ENCODE measurements at regions not wholly inside any gene's neighbourhood (a gene's known extent, or its start where the extent isn't known, plus 50 kb on each side); places are given as distances from the start of the nearest gene placed in this dataset.

DNA sequence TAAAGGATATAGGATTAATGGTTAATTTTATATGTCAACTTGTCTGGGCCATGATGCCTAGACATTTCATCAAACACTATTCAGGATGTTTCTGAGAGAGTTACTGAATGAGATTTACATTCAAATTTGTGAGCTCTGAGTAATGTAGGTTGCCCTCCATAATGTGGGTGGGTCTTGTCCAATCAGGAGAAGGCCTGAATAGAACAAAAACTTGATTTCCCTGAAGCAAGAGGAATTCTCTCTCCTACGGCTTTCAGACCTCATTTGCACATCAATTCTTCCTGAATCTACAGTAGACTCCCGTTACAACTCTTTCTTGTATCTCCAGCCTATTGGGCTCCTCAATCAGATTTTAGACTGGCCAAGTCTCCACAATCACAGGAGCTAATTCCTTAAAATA, 377.9 kb upstream of the PMFBP1 start:
- TF ChIP-seq CTCF (IDR thresholded peaks at IDR 0.05): no peak
- H3K27me3 Mint-ChIP-seq (ENCODE audit: low read depth in 3 of 3): peaks cover 0 to 1% (median 0%) of the 10 kb centered on the region in 3 donors
- H3K9me3 ChIP-seq (replicated peaks in 1 of 2; ENCODE audit: control insufficient read depth in 1 of 2, insufficient read depth in 1 of 2, low read length in 2 of 2): peaks cover 0 to 3% of the 10 kb centered on the region in 2 donors
- H3K9me3 Mint-ChIP-seq: peaks cover 10 to 39% (median 22%) of the 10 kb centered on the region in 7 donors
- H3K27ac Mint-ChIP-seq: no peak overlapping the region
- no peak overlapping the region for H3K27ac ChIP-seq (ENCODE audit: low read depth in 1 of 2, low read length in 2 of 2)
- no peaks in the 10 kb centered on the region for H3K27me3 ChIP-seq (ENCODE audit: control insufficient read depth in 2 of 2, insufficient read depth in 2 of 2, low read length in 2 of 2)
- no peak overlapping the region for H2AFZ ChIP-seq (ENCODE audit: insufficient read depth, low read depth, low read length, poor library complexity, severe bottlenecking)
- WGBS (ENCODE audit: insufficient coverage): 94% methylated on average over 2 of the region's 2 CpGs
- H3K9ac ChIP-seq (ENCODE audit: insufficient read depth, low read length, poor library complexity, severe bottlenecking): no peak overlapping the region
- H3K4me1 ChIP-seq (ENCODE audit: control insufficient read depth in 1 of 2, insufficient read depth in 2 of 2, low read length in 2 of 2): no peaks in the 10 kb centered on the region
- no peaks in the 10 kb centered on the region for H3K79me2 ChIP-seq (ENCODE audit: insufficient read depth, low read length)
- no peak overlapping the region for H3K4me3 ChIP-seq (replicated peaks in 1 of 3; ENCODE audit: low read depth in 2 of 3, low read length in 3 of 3)
- H3K36me3 Mint-ChIP-seq: peaks cover 12 to 18% of the 10 kb centered on the region in 2 donors
- intact Hi-C loops (cut with micrococcal nuclease): no loop called here
- no peak overlapping the region for H3K4me3 Mint-ChIP-seq
- DNase-seq: no peak
- H3K36me3 ChIP-seq (replicated peaks in 1 of 2; ENCODE audit: control insufficient read depth in 1 of 2, insufficient read depth in 2 of 2, low read length in 2 of 2): no peaks in the 10 kb centered on the region
- H4K20me1 ChIP-seq (ENCODE audit: insufficient read depth, low read length): no peaks in the 10 kb centered on the region
- no peak overlapping the region for H3K4me2 ChIP-seq (replicated peaks; ENCODE audit: extremely low read depth, low read length, poor library complexity, severe bottlenecking)
- H3K4me1 Mint-ChIP-seq: no peaks in the 10 kb centered on the region

- Histone ChIP-seq H4K20me1 (ENCODE audit: insufficient read depth, low read length) (no peaks in the 10 kb centered on the region), H3K36me3 (replicated peaks in 1 of 2; ENCODE audit: control insufficient read depth in 1 of 2, insufficient read depth in 2 of 2, low read length in 2 of 2) (no peaks in the 10 kb centered on the region), H3K4me2 (replicated peaks; ENCODE audit: extremely low read depth, low read length, poor library complexity, severe bottlenecking) (no peak overlapping the region), H3K27ac (ENCODE audit: low read depth in 1 of 2, low read length in 2 of 2) (no peak overlapping the region), H3K4me3 (replicated peaks in 1 of 3; ENCODE audit: low read depth in 2 of 3, low read length in 3 of 3) (no peak overlapping the region), H3K4me1 (ENCODE audit: control insufficient read depth in 1 of 2, insufficient read depth in 2 of 2, low read length in 2 of 2) (no peaks in the 10 kb centered on the region), H3K9ac (ENCODE audit: insufficient read depth, low read length, poor library complexity, severe bottlenecking) (no peak overlapping the region), H2AFZ (ENCODE audit: insufficient read depth, low read depth, low read length, poor library complexity, severe bottlenecking) (no peak overlapping the region), H3K9me3 (replicated peaks in 1 of 2; ENCODE audit: control insufficient read depth in 1 of 2, insufficient read depth in 1 of 2, low read length in 2 of 2) (peaks cover 0 to 15% of the 10 kb centered on the region in 2 donors), H3K27me3 (ENCODE audit: control insufficient read depth in 2 of 2, insufficient read depth in 2 of 2, low read length in 2 of 2) (no peaks in the 10 kb centered on the region), H3K79me2 (ENCODE audit: insufficient read depth, low read length) (no peaks in the 10 kb centered on the region)
- peaks cover 10 to 15% of the 10 kb centered on the region in 2 donors for H3K36me3 Mint-ChIP-seq
- WGBS (ENCODE audit: insufficient coverage): no CpG with 5 or more reads among the region's 2 CpGs
- H3K4me3 Mint-ChIP-seq: no peak overlapping the region
- H3K27ac Mint-ChIP-seq: no peak overlapping the region
- intact Hi-C loops (cut with micrococcal nuclease): no loop called here
- H3K4me1 Mint-ChIP-seq: no peaks in the 10 kb centered on the region
- peaks cover 0 to 1% (median 0%) of the 10 kb centered on the region in 3 donors for H3K27me3 Mint-ChIP-seq (ENCODE audit: low read depth in 3 of 3)
- no peak for TF ChIP-seq CTCF (IDR thresholded peaks at IDR 0.05)
- DNase-seq: no peak
- peaks cover 6 to 27% (median 22%) of the 10 kb centered on the region in 7 donors for H3K9me3 Mint-ChIP-seq
Observed at GRCh38 chr16:72542102-72542501, 370.1 kb upstream of the PMFBP1 start.
